Mucosa of rectum (tissue), 2 donors: ENCODE measurements at regions not wholly inside any gene's neighbourhood (a gene's known extent, or its start where the extent isn't known, plus 50 kb on each side); places are given as distances from the start of the nearest gene placed in this dataset.

Source experiments
- H3K27ac ChIP-seq, 2 donors: one replicate each; pipeline ENCODE4 v1.7.0; 2013; ENCODE audit warnings: inconsistent platforms in 2 of 2, low read depth in 2 of 2, low read length in 2 of 2
- H3K27me3 ChIP-seq, 2 donors: one replicate each; pipeline ENCODE4 v1.7.0; 2013; ENCODE audit warnings: low read length in 2 of 2; ENCODE audit not compliant: control insufficient read depth in 2 of 2, insufficient read depth in 2 of 2
- H3K36me3 ChIP-seq, 2 donors: one replicate each; pipeline ENCODE4 v1.7.0; 2013; ENCODE audit warnings: low read length in 2 of 2; ENCODE audit not compliant: control insufficient read depth in 2 of 2, insufficient read depth in 2 of 2
- H3K4me1 ChIP-seq, 2 donors: one replicate each; pipeline ENCODE4 v1.7.0; 2013; ENCODE audit warnings: low read length in 2 of 2, mild to moderate bottlenecking in 1 of 2; ENCODE audit not compliant: control insufficient read depth in 2 of 2, insufficient read depth in 2 of 2
- H3K4me3 ChIP-seq, 2 donors: one replicate each; pipeline ENCODE4 v1.7.0; 2013; ENCODE audit warnings: low read length in 2 of 2
- H3K9ac ChIP-seq, 2 donors: one replicate each; pipeline ENCODE4 v1.7.0; 2013; ENCODE audit warnings: low read length in 2 of 2, low read depth in 1 of 2, mild to moderate bottlenecking in 1 of 2
- H3K9me3 ChIP-seq, 2 donors: one replicate each; pipeline ENCODE4 v1.7.0; 2013; ENCODE audit warnings: low read length in 2 of 2; ENCODE audit not compliant: control insufficient read depth in 2 of 2
- donor health status: healthy.
- donor health status: Normal muscosa, but diverticular disease.

- Histone ChIP-seq H3K9me3 (peaks cover 0 to 4% of the 10 kb centered on the region in 2 donors), H3K4me3 (no peak overlapping the region), H3K9ac (no peak overlapping the region), H3K4me1 (no peaks in the 10 kb centered on the region), H3K27me3 (no peaks in the 10 kb centered on the region), H3K36me3 (no peaks in the 10 kb centered on the region), H3K27ac (no peak overlapping the region)
These were observed 507.7 kb upstream of the PRMT6 start for GRCh38 chr1:106548726-106549125.

GRCh38 chr1:106554294-106554693, 502.2 kb upstream of the PRMT6 start:
- Histone ChIP-seq H3K9me3 (peaks cover 4% of the 10 kb centered on the region in 2 donors), H3K27me3 (no peaks in the 10 kb centered on the region), H3K36me3 (no peaks in the 10 kb centered on the region), H3K9ac (no peak overlapping the region), H3K4me1 (no peaks in the 10 kb centered on the region), H3K27ac (no peak overlapping the region), H3K4me3 (no peak overlapping the region)

GRCh38 chr1:106555571-106555970, 500.9 kb upstream of the PRMT6 start:
- Histone ChIP-seq H3K27ac (no peak overlapping the region), H3K27me3 (no peaks in the 10 kb centered on the region), H3K4me1 (no peaks in the 10 kb centered on the region), H3K4me3 (no peak overlapping the region), H3K36me3 (no peaks in the 10 kb centered on the region), H3K9ac (no peak overlapping the region), H3K9me3 (peaks cover 4% of the 10 kb centered on the region in 2 donors)

- Histone ChIP-seq H3K4me3 (no peak overlapping the region), H3K4me1 (no peaks in the 10 kb centered on the region), H3K36me3 (no peaks in the 10 kb centered on the region), H3K9me3 (peaks cover 0 to 2% of the 10 kb centered on the region in 2 donors), H3K9ac (no peak overlapping the region), H3K27me3 (no peaks in the 10 kb centered on the region), H3K27ac (no peak overlapping the region)
These were observed 492.3 kb upstream of the PRMT6 start for GRCh38 chr1:106564192-106564591.

- Histone ChIP-seq H3K27me3 (no peaks in the 10 kb centered on the region), H3K4me1 (no peaks in the 10 kb centered on the region), H3K9ac (no peak overlapping the region), H3K4me3 (no peak overlapping the region), H3K36me3 (no peaks in the 10 kb centered on the region), H3K9me3 (peaks cover 0 to 2% of the 10 kb centered on the region in 2 donors), H3K27ac (no peak overlapping the region)
These were observed 488.1 kb upstream of the PRMT6 start for GRCh38 chr1:106568201-106568974.

GRCh38 chr1:106571109-106571508, 485.4 kb upstream of the PRMT6 start:
- H3K9me3 ChIP-seq, result peaks cover 0 to 2% of the 10 kb centered on the region in 2 donors
- no peaks in the 10 kb centered on the region for H3K4me1 ChIP-seq
- H3K27ac ChIP-seq, result no peak overlapping the region
- H3K27me3 ChIP-seq, result no peaks in the 10 kb centered on the region
- H3K4me3 ChIP-seq, result no peak overlapping the region
- H3K36me3 ChIP-seq, result no peaks in the 10 kb centered on the region
- no peak overlapping the region for H3K9ac ChIP-seq

- H3K36me3 ChIP-seq, result no peaks in the 10 kb centered on the region
- no peak overlapping the region for H3K27ac ChIP-seq
- H3K9me3 ChIP-seq, result peaks cover 0 to 2% of the 10 kb centered on the region in 2 donors
- no peaks in the 10 kb centered on the region for H3K27me3 ChIP-seq
- H3K9ac ChIP-seq, result no peak overlapping the region
- H3K4me3 ChIP-seq, result no peak overlapping the region
- no peaks in the 10 kb centered on the region for H3K4me1 ChIP-seq
These were observed 472.4 kb upstream of the PRMT6 start for GRCh38 chr1:106584107-106584506.

- Histone ChIP-seq H3K9ac (no peak overlapping the region), H3K27ac (no peak overlapping the region), H3K9me3 (peaks cover 0 to 2% of the 10 kb centered on the region in 2 donors), H3K4me3 (no peak overlapping the region), H3K27me3 (no peaks in the 10 kb centered on the region), H3K36me3 (no peaks in the 10 kb centered on the region), H3K4me1 (no peaks in the 10 kb centered on the region)
These were observed 471.8 kb upstream of the PRMT6 start for GRCh38 chr1:106584676-106585075.

GRCh38 chr1:106600626-106601025, 455.8 kb upstream of the PRMT6 start:
- Histone ChIP-seq H3K4me1 (no peaks in the 10 kb centered on the region), H3K9me3 (no peaks in the 10 kb centered on the region), H3K27ac (no peak overlapping the region), H3K27me3 (no peaks in the 10 kb centered on the region), H3K36me3 (no peaks in the 10 kb centered on the region), H3K4me3 (no peak overlapping the region), H3K9ac (no peak overlapping the region)

- no peak overlapping the region for H3K9ac ChIP-seq
- H3K4me3 ChIP-seq, result no peak overlapping the region
- H3K4me1 ChIP-seq, result no peaks in the 10 kb centered on the region
- no peaks in the 10 kb centered on the region for H3K36me3 ChIP-seq
- H3K9me3 ChIP-seq, result no peaks in the 10 kb centered on the region
- H3K27ac ChIP-seq, result no peak overlapping the region
- H3K27me3 ChIP-seq, result no peaks in the 10 kb centered on the region
These were observed 452.9 kb upstream of the PRMT6 start for GRCh38 chr1:106603616-106604015.
